GM12872 (cell line): ENCODE measurements at regions not wholly inside any gene's neighbourhood (a gene's known extent, or its start where the extent isn't known, plus 50 kb on each side); places are given as distances from the start of the nearest gene placed in this dataset.

ENCODE experiments used
- TF ChIP-seq, protein P1 (sequence below): IDR thresholded peaks from 3 replicates; pipeline ENCODE4 v1.5.1; 2011; ENCODE audit warnings: low read depth, mild to moderate bottlenecking, low read length, moderate library complexity; ENCODE audit not compliant: insufficient read depth

GRCh38 chr6:86526238-86526637, 411.1 kb upstream of the HTR1E start:
- TF ChIP-seq, protein P1, sequence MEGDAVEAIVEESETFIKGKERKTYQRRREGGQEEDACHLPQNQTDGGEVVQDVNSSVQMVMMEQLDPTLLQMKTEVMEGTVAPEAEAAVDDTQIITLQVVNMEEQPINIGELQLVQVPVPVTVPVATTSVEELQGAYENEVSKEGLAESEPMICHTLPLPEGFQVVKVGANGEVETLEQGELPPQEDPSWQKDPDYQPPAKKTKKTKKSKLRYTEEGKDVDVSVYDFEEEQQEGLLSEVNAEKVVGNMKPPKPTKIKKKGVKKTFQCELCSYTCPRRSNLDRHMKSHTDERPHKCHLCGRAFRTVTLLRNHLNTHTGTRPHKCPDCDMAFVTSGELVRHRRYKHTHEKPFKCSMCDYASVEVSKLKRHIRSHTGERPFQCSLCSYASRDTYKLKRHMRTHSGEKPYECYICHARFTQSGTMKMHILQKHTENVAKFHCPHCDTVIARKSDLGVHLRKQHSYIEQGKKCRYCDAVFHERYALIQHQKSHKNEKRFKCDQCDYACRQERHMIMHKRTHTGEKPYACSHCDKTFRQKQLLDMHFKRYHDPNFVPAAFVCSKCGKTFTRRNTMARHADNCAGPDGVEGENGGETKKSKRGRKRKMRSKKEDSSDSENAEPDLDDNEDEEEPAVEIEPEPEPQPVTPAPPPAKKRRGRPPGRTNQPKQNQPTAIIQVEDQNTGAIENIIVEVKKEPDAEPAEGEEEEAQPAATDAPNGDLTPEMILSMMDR: no peak

DNA sequence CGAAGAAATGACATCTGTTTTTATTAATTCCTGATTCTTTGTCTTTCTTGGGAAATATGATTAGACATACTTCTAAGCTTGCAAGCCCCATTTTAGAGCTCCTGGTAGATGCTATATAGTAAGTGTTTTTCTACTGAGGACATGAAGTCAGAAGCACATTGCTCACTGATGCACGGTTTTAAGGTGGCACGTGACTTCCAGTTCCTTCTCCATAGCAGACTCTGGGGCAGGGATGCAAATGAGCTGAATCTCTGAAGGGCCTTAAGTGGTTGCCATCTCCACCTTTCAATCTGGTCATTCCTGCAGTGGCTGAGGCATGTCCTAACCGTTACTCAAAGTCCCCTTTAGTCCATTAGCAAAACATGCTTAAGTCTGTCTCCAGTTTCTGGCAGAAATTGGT, 421.2 kb upstream of the HTR1E start:
- TF ChIP-seq, protein P1: no peak

- TF ChIP-seq, protein P1: no peak
These were observed 425.4 kb upstream of the HTR1E start for GRCh38 chr6:86511962-86512361.

DNA sequence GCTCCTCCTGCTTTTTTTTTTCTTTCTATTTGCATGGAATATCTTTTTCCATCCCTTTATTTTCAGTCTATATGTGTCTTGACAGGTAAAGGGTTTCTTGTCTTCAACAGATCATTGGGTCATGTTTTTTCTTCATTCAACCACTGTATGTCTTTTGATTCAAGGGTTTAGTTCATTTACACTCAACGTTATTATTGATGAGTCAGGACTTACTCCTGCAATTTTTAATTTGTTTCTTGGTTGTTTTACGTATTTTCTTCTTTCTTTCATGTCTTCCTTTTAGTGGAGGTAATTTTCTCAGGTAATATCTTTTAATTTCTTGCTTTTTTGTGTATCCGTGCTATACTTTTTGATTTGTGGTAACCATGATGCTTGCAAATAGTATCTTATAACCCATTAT, 429.1 kb upstream of the HTR1E start:
- TF ChIP-seq, protein P1: no peak

- TF ChIP-seq, protein P1: no peak
These were observed 434.8 kb upstream of the HTR1E start for GRCh38 chr6:86502497-86502896.

DNA sequence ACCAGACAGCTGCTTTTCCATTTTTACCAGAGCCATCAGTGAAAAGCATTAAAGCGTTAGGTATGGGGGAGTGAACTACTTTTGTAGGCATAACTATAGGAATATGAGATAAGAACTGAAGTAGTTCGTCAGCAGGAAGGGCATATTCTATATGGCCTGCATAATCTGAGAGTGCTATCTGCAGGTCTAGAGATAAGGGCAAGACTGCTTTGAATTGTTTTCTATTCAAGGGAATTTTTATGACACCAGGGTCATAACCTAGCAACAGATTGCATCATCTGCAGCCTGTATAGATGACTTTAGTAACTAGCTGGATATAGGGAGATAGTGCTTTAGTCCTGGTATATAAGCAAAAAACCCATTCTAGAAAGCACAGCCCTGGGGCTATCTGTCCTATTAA, 437.3 kb upstream of the HTR1E start:
- TF ChIP-seq, protein P1: no peak

DNA sequence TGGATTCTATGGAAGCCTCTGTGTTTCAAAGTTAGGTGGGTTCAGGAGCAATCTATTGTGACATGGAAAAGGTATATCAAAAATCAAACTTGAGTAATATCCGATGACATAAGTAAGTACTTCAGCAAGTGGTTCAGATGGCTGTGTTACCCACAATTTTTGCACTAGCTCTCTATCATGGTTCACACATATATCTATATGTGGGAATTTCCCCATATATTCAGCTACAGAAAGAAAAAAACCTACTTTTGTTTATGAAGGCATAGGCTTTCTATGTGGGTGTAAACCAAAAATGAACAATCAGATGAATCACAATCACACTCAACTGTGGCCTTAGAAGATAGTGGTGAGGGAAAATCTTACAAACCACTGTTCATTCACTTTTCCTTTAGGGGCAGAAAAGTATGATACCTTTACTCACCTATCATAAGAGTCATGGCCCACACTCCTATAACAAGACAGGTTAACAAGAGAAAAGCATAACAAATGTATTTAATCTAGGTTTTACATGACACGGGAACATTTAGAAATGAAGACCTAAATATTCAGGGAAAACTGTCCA, 449.6 kb upstream of the HTR1E start:
- TF ChIP-seq, protein P1: no peak
